Testis (tissue), 2 donors: ENCODE measurements at regions not wholly inside any gene's neighbourhood (a gene's known extent, or its start where the extent isn't known, plus 50 kb on each side); places are given as distances from the start of the nearest gene placed in this dataset.

Source experiments
- DNase-seq: peaks from one replicate; pipeline ENCODE4 v3.0.0-alpha.2; 2019
- H3K27ac ChIP-seq, 2 donors: fragments of 200-600 bp; sonication (generic); one replicate each; pipeline ENCODE4 v1.5.1; 2019
- H3K27me3 ChIP-seq: fragments of 200-600 bp; sonication (generic); one replicate; pipeline ENCODE4 v1.5.1; 2019
- H3K36me3 ChIP-seq: fragments of 200-600 bp; sonication (generic); one replicate; pipeline ENCODE4 v1.5.1; 2017; ENCODE audit warnings: low read depth; ENCODE audit errors: missing control alignments
- H3K4me1 ChIP-seq: fragments of 200-600 bp; sonication (generic); one replicate; pipeline ENCODE4 v1.5.1; 2019
- H3K4me3 ChIP-seq, 2 donors: fragments of 200-600 bp; sonication (generic); one replicate each; pipeline ENCODE4 v1.5.1; 2017 to 2019
- H3K9me3 ChIP-seq: fragments of 200-600 bp; sonication (generic); one replicate; pipeline ENCODE4 v1.5.1; 2017
- CTCF ChIP-seq, 3 experiments: fragments of 450-650 bp in 2 of 3; fragments of 200-600 bp in 1 of 3; sonication (generic) in 1 of 3; IDR thresholded peaks; one replicate each; pipeline ENCODE4 v1.5.1; 2016 to 2019; ENCODE audit warnings: antibody characterized with exemption in 3 of 3, mild to moderate bottlenecking in 2 of 3, moderate library complexity in 1 of 3
- POLR2A ChIP-seq: fragments of 450-650 bp; IDR thresholded peaks from one replicate; pipeline ENCODE4 v1.6.1; 2017; ENCODE audit warnings: antibody characterized with exemption, mild to moderate bottlenecking, moderate library complexity
- WGBS, 2 donors: methylation state at CpG; one replicate each; pipeline ENCODE4 v1.1.5; 2018; 5-methylcytosine and 5-hydroxymethylcytosine counted together
- intact Hi-C: fragments of 100-400 bp; cut with DNase I; formaldehyde crosslinking; loops from one replicate; pipeline ENCODE4 v1.15.1; 2023; ENCODE audit warnings: low total_unique reads

- H3K27me3 ChIP-seq, result no peaks in the 10 kb centered on the region
- DNase-seq, result no peak
- no peak overlapping the region for H3K27ac ChIP-seq
- TF ChIP-seq CTCF (IDR thresholded peaks at IDR 0.05) (no peak), POLR2A (no peak)
- intact Hi-C loops, result no loop called here
- no peaks in the 10 kb centered on the region for H3K9me3 ChIP-seq
- H3K4me1 ChIP-seq, result no peaks in the 10 kb centered on the region
- no peak overlapping the region for H3K4me3 ChIP-seq
- no peaks in the 10 kb centered on the region for H3K36me3 ChIP-seq
- WGBS, 2 donors, result 93 to 96% methylated on average over 1 of the region's 1 CpG
Observed at GRCh38 chr5:145350513-145350912, 484.6 kb downstream of the PRELID2 start.

GRCh38 chr5:145347026-145347616 lies 488.0 kb downstream of the PRELID2 start:
- intact Hi-C loops, result no loop called here
- no peaks in the 10 kb centered on the region for H3K4me1 ChIP-seq
- no peaks in the 10 kb centered on the region for H3K27me3 ChIP-seq
- DNase-seq, result peak; percentile 22
- H3K27ac ChIP-seq, result no peak overlapping the region
- WGBS, 2 donors, result 59 to 65% methylated on average over 4 of the region's 4 CpGs
- no peaks in the 10 kb centered on the region for H3K9me3 ChIP-seq
- TF ChIP-seq CTCF (IDR thresholded peaks at IDR 0.05) (peak in 1 of 3 experiments; percentile 28), POLR2A (no peak)
- no peak overlapping the region for H3K4me3 ChIP-seq
- no peaks in the 10 kb centered on the region for H3K36me3 ChIP-seq

- intact Hi-C loops, result no loop called here
- Histone ChIP-seq H3K4me1 (no peaks in the 10 kb centered on the region), H3K27ac (no peak overlapping the region), H3K36me3 (no peaks in the 10 kb centered on the region), H3K4me3 (no peak overlapping the region), H3K27me3 (no peaks in the 10 kb centered on the region), H3K9me3 (no peaks in the 10 kb centered on the region)
- 92 to 93% methylated on average over 3 of the region's 3 CpGs for WGBS, 2 donors
- TF ChIP-seq CTCF (IDR thresholded peaks at IDR 0.05) (no peak), POLR2A (no peak)
- DNase-seq, result no peak
Observed at GRCh38 chr5:145345511-145346287, 489.4 kb downstream of the PRELID2 start.

- intact Hi-C loops, result no loop called here
- Histone ChIP-seq H3K9me3 (no peaks in the 10 kb centered on the region), H3K36me3 (no peaks in the 10 kb centered on the region), H3K4me3 (no peak overlapping the region), H3K27ac (no peak overlapping the region), H3K27me3 (no peaks in the 10 kb centered on the region), H3K4me1 (no peaks in the 10 kb centered on the region)
- 85 to 90% methylated on average over 1 of the region's 1 CpG for WGBS, 2 donors
- DNase-seq, result no peak
- TF ChIP-seq POLR2A, result no peak
- no peak for TF ChIP-seq CTCF (IDR thresholded peaks at IDR 0.05)
Observed at GRCh38 chr5:145341842-145342241, 493.3 kb downstream of the PRELID2 start.
